HCT116 (cell line): ENCODE measurements at regions not wholly inside any gene's neighbourhood (a gene's known extent, or its start where the extent isn't known, plus 50 kb on each side); places are given as distances from the start of the nearest gene placed in this dataset.

ENCODE experiments used
- ATAC-seq: fragments of 200-7000 bp; cut with Tn5 transposase; 2 replicates; pipeline ENCODE4 v1.9.1; 2020; ENCODE audit warnings: mild to moderate bottlenecking, moderate library complexity
- BruUV-seq: library from RNA; stranded (reverse); fragments of 400-500 nt; replicated peaks from 2 replicates; lab custom pipeline; 2021; lab: Mats Ljungman, UMichigan
- CTCF ChIA-PET: fragments of 300-600 bp; sonication (Branson Sonifier 250); formaldehyde crosslinking; loops from one replicate; lab custom pipeline; 2021; ENCODE audit warnings: antibody characterized with exemption; lab: Charles Lee
- POLR2A ChIA-PET: fragments of 300-600, 350-600 bp; sonication (Branson Sonifier 250); formaldehyde crosslinking; loops from one replicate; lab custom pipeline; 2021; ENCODE audit warnings: antibody characterized with exemption; lab: Charles Lee
- RAD21 ChIA-PET, 2 experiments: fragments of 300-600 bp; sonication (Branson Sonifier 250); formaldehyde crosslinking; loops; one replicate each; lab custom pipeline; 2023; ENCODE audit warnings: low total read pairs in 2 of 2; ENCODE audit not compliant: uncharacterized antibody in 2 of 2, unreplicated experiment in 2 of 2, low non-redundant PET in 1 of 2; lab: Charles Lee
- DNase-seq: peaks from one replicate; pipeline ENCODE4 v3.0.0-alpha.2; 2010; ENCODE audit warnings: low read depth, low spot score
- H2AFZ ChIP-seq: fragments of 200-600 bp; shearing (Covaris generic), sonication (generic); 2 replicates; pipeline ENCODE4 v1.6.1; 2017; ENCODE audit warnings: low read depth, mixed run types, mixed read lengths, antibody characterized with exemption, low read length; ENCODE audit not compliant: poor library complexity, severe bottlenecking
- H3K27ac ChIP-seq: 2 replicates; pipeline ENCODE4 v1.5.1; 2012; ENCODE audit warnings: low read depth, low read length
- H3K27me3 ChIP-seq: fragments of 200-600 bp; sonication (generic); 2 replicates; pipeline ENCODE4 v1.6.1; 2016; ENCODE audit warnings: mixed run types, low read length, mixed read lengths; ENCODE audit not compliant: insufficient read depth
- H3K36me3 ChIP-seq, 2 experiments: fragments of 200-500 bp in 1 of 2; fragments of 200-600 bp in 1 of 2; sonication (Bioruptor generic) in 1 of 2; sonication (generic) in 1 of 2; 2 replicates each; pipeline versions ENCODE4 v1.5.1 to v1.6.1; 2014 to 2016; ENCODE audit warnings: low read length in 2 of 2, inconsistent platforms in 1 of 2, mixed read lengths in 1 of 2, mixed run types in 1 of 2; ENCODE audit not compliant: insufficient read depth in 2 of 2, control insufficient read depth in 1 of 2
- H3K4me1 ChIP-seq, 2 experiments: fragments of 200-600 bp in 1 of 2; sonication (generic) in 1 of 2; 2 replicates each; pipeline versions ENCODE4 v1.5.1 to v1.6.1; 2012 to 2017; ENCODE audit warnings: low read length in 2 of 2, inconsistent platforms in 1 of 2, mild to moderate bottlenecking in 1 of 2, mixed read lengths in 1 of 2, mixed run types in 1 of 2, moderate library complexity in 1 of 2; ENCODE audit not compliant: insufficient read depth in 2 of 2, control insufficient read depth in 1 of 2
- H3K4me2 ChIP-seq: fragments of 200-600 bp; sonication (generic); 2 replicates; pipeline ENCODE4 v1.6.1; 2017; ENCODE audit warnings: mixed run types, low read length, mixed read lengths
- H3K4me3 ChIP-seq, 2 experiments: fragments of 200-600 bp in 1 of 2; sonication (generic) in 1 of 2; replicated peaks in 1 of 2; 2 replicates each; pipeline ENCODE4 v1.5.1; 2011 to 2016; ENCODE audit warnings: low read length in 2 of 2, control low read depth in 1 of 2, low read depth in 1 of 2, mild to moderate bottlenecking in 1 of 2, mixed read lengths in 1 of 2, mixed run types in 1 of 2
- H3K79me2 ChIP-seq: fragments of 200-600 bp; sonication (generic); 2 replicates; pipeline ENCODE4 v1.6.1; 2017; ENCODE audit warnings: mild to moderate bottlenecking, mixed run types, low read length, moderate library complexity, mixed read lengths; ENCODE audit not compliant: insufficient read depth
- H3K9ac ChIP-seq: fragments of 200-600 bp; sonication (generic); 2 replicates; pipeline ENCODE4 v1.6.1; 2016; ENCODE audit warnings: low read length, mixed read lengths
- H3K9me2 ChIP-seq: fragments of 200-600 bp; sonication (generic), shearing (Covaris generic); 2 replicates; pipeline ENCODE4 v1.6.1; 2017; ENCODE audit warnings: mixed run types, mild to moderate bottlenecking, moderate library complexity; ENCODE audit not compliant: insufficient read depth
- H3K9me3 ChIP-seq, 2 experiments: fragments of 200-500 bp in 1 of 2; fragments of 200-600 bp in 1 of 2; sonication (Bioruptor generic) in 1 of 2; sonication (generic) in 1 of 2; 2 replicates each; pipeline ENCODE4 v1.6.1; 2014 to 2017; ENCODE audit warnings: low read length in 2 of 2, mixed read lengths in 2 of 2, inconsistent platforms in 1 of 2, low read depth in 1 of 2, mild to moderate bottlenecking in 1 of 2, mixed run types in 1 of 2, moderate library complexity in 1 of 2; ENCODE audit not compliant: control insufficient read depth in 1 of 2, insufficient read depth in 1 of 2
- H4K20me1 ChIP-seq: fragments of 200-600 bp; sonication (generic), shearing (Covaris generic); 2 replicates; pipeline ENCODE4 v1.6.1; 2017; ENCODE audit warnings: mixed run types, mild to moderate bottlenecking, moderate library complexity; ENCODE audit not compliant: insufficient read depth
- ATF3 ChIP-seq: IDR thresholded peaks from 2 replicates; pipeline ENCODE4 v1.6.1; 2012
- CBX3 ChIP-seq: IDR thresholded peaks from 2 replicates; pipeline ENCODE4 v1.6.1; 2012; ENCODE audit warnings: low read depth
- EZH2 ChIP-seq: fragments of 200-600 bp; sonication (generic); IDR thresholded peaks from 2 replicates; pipeline ENCODE4 v1.6.1; 2017; ENCODE audit warnings: antibody characterized with exemption, mixed run types
- FOSL1 ChIP-seq: IDR thresholded peaks from 2 replicates; pipeline ENCODE4 v1.6.1; 2012; ENCODE audit warnings: low read depth
- JUND ChIP-seq: IDR thresholded peaks from 2 replicates; pipeline ENCODE4 v1.6.1; 2012
- POLR2A ChIP-seq: IDR thresholded peaks from 2 replicates; pipeline ENCODE4 v1.7.0; 2011; ENCODE audit warnings: borderline replicate concordance; ENCODE audit not compliant: insufficient read depth, insufficient read length; ENCODE audit errors: extremely low read depth
- RAD21 ChIP-seq: IDR thresholded peaks from 2 replicates; pipeline ENCODE4 v1.6.1; 2012; ENCODE audit warnings: low read depth, mild to moderate bottlenecking
- SP1 ChIP-seq: IDR thresholded peaks from 2 replicates; pipeline ENCODE4 v1.6.1; 2012; ENCODE audit warnings: low read depth
- SRF ChIP-seq: IDR thresholded peaks from 2 replicates; pipeline ENCODE4 v1.6.1; 2012; ENCODE audit warnings: low read depth
- TCF7L2 ChIP-seq: IDR thresholded peaks from 2 replicates; pipeline ENCODE4 v1.7.0; 2011; ENCODE audit warnings: borderline replicate concordance, inconsistent platforms; ENCODE audit not compliant: insufficient read depth, insufficient read length; ENCODE audit errors: extremely low read depth
- YY1 ChIP-seq: IDR thresholded peaks from 2 replicates; pipeline ENCODE4 v1.6.1; 2011; ENCODE audit warnings: low read length, low read depth, moderate library complexity, mild to moderate bottlenecking; ENCODE audit not compliant: insufficient replicate concordance; ENCODE audit errors: extremely low read depth
- ZFX ChIP-seq: fragments of 450-650 bp; IDR thresholded peaks from 2 replicates; pipeline ENCODE4 v1.6.1; 2017
- intact Hi-C: fragments of 100-400 bp; cut with micrococcal nuclease; formaldehyde crosslinking; loops from 2 replicates; pipeline ENCODE4 v1.10.0; 2022
- TF ChIP-seq, protein P1 (sequence below): IDR thresholded peaks from 2 replicates; pipeline ENCODE4 v1.6.1; 2011; ENCODE audit warnings: mild to moderate bottlenecking, low read length, moderate library complexity; ENCODE audit not compliant: insufficient replicate concordance; ENCODE audit errors: extremely low read depth
- TF ChIP-seq, protein P2 (sequence below), 3 experiments: fragments of 200-600 bp in 1 of 3; sonication (generic) in 1 of 3; IDR thresholded peaks in 2 of 3; conservative IDR thresholded peaks in 1 of 3; 2 replicates each; pipeline ENCODE4 v1.5.1; 2012 to 2017; ENCODE audit warnings: low read depth in 2 of 3, low read length in 2 of 3, antibody characterized with exemption in 1 of 3, borderline replicate concordance in 1 of 3, control low read depth in 1 of 3, mild to moderate bottlenecking in 1 of 3, mixed read lengths in 1 of 3, mixed run types in 1 of 3, moderate library complexity in 1 of 3; ENCODE audit not compliant: insufficient read depth in 1 of 3

DNA sequence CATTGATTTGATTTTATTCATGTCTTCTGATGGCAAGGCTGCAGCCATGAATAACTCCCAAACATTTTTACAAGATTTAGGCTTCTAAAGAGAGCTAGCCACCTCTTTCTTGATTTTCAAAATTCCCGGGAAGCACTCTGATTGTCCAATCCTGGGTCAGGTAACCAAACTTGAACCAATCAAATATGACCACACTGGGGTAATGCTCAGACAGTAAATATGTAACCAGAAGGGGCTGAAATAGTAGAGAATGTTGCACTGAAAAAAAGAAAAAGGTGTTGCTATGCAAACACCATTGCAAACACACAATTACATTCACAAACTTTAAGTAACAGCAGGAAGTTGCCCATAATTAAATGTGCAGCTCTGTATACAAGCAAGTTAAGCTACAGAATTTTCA is 112.9 kb upstream of the IQCM start:
- Histone ChIP-seq H3K9me3 (no peaks in the 10 kb centered on the region), H3K9me2 (no peaks in the 10 kb centered on the region), H3K4me2 (no peak overlapping the region)
- no TSS peak for BruUV-seq
- no peak for DNase-seq
- TF ChIP-seq SRF (no peak), JUND (no peak), FOSL1 (no peak), CBX3 (no peak), YY1 (no peak), SP1 (no peak), ZFX (no peak), TCF7L2 (no peak), RAD21 (no peak), EZH2 (no peak), ATF3 (no peak), POLR2A (no peak)
- TF ChIP-seq, protein P1, sequence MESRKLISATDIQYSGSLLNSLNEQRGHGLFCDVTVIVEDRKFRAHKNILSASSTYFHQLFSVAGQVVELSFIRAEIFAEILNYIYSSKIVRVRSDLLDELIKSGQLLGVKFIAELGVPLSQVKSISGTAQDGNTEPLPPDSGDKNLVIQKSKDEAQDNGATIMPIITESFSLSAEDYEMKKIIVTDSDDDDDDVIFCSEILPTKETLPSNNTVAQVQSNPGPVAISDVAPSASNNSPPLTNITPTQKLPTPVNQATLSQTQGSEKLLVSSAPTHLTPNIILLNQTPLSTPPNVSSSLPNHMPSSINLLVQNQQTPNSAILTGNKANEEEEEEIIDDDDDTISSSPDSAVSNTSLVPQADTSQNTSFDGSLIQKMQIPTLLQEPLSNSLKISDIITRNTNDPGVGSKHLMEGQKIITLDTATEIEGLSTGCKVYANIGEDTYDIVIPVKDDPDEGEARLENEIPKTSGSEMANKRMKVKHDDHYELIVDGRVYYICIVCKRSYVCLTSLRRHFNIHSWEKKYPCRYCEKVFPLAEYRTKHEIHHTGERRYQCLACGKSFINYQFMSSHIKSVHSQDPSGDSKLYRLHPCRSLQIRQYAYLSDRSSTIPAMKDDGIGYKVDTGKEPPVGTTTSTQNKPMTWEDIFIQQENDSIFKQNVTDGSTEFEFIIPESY: no peak
- TF ChIP-seq, protein P2, sequence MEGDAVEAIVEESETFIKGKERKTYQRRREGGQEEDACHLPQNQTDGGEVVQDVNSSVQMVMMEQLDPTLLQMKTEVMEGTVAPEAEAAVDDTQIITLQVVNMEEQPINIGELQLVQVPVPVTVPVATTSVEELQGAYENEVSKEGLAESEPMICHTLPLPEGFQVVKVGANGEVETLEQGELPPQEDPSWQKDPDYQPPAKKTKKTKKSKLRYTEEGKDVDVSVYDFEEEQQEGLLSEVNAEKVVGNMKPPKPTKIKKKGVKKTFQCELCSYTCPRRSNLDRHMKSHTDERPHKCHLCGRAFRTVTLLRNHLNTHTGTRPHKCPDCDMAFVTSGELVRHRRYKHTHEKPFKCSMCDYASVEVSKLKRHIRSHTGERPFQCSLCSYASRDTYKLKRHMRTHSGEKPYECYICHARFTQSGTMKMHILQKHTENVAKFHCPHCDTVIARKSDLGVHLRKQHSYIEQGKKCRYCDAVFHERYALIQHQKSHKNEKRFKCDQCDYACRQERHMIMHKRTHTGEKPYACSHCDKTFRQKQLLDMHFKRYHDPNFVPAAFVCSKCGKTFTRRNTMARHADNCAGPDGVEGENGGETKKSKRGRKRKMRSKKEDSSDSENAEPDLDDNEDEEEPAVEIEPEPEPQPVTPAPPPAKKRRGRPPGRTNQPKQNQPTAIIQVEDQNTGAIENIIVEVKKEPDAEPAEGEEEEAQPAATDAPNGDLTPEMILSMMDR (IDR thresholded peaks at IDR 0.05 in 2 of 3, conservative IDR thresholded peaks at IDR 0.05 in 1 of 3; ENCODE audit: borderline replicate concordance in 1 of 3, insufficient read depth in 1 of 3, low read depth in 2 of 3, low read length in 2 of 3): no peak
- TF ChIP-seq, all 23 proteins: peak for 0
- CTCF ChIA-PET: no interaction called here
- H3K36me3 ChIP-seq: no peaks in the 10 kb centered on the region
- no peaks in the 10 kb centered on the region for H3K27me3 ChIP-seq
- POLR2A ChIA-PET: no interaction called here
- no peak for ATAC-seq
- H2AFZ ChIP-seq: no peak overlapping the region
- H3K27ac ChIP-seq: no peak overlapping the region
- intact Hi-C loops: no loop called here
- no peak overlapping the region for H3K4me3 ChIP-seq
- no peaks in the 10 kb centered on the region for H3K4me1 ChIP-seq
- H3K79me2 ChIP-seq: no peaks in the 10 kb centered on the region
- RAD21 ChIA-PET: no interaction called here
- no peaks in the 10 kb centered on the region for H4K20me1 ChIP-seq
- no peak overlapping the region for H3K9ac ChIP-seq
